Skeletal muscle satellite cell (primary cell): ENCODE measurements at regions not wholly inside any gene's neighbourhood (a gene's known extent, or its start where the extent isn't known, plus 50 kb on each side); places are given as distances from the start of the nearest gene placed in this dataset.

Source experiments
- H3K27me3 ChIP-seq: 2 replicates; pipeline ENCODE4 v1.7.0; 2013; ENCODE audit warnings: low read length; ENCODE audit not compliant: control insufficient read depth, insufficient read depth
- H3K36me3 ChIP-seq: 2 replicates; pipeline ENCODE4 v1.7.0; 2013; ENCODE audit warnings: mild to moderate bottlenecking, control low read depth, low read length; ENCODE audit not compliant: insufficient read depth
- H3K4me1 ChIP-seq: 2 replicates; pipeline ENCODE4 v1.7.0; 2013; ENCODE audit warnings: low read length; ENCODE audit not compliant: control insufficient read depth, insufficient read depth
- H3K4me2 ChIP-seq: 2 replicates; pipeline ENCODE4 v1.7.0; 2013; ENCODE audit warnings: mild to moderate bottlenecking, low read length
- H3K4me3 ChIP-seq: 2 replicates; pipeline ENCODE4 v1.7.0; 2013; ENCODE audit warnings: low read length
- H3K9ac ChIP-seq: 2 replicates; pipeline ENCODE4 v1.7.0; 2013; ENCODE audit warnings: mild to moderate bottlenecking, low read depth, low read length, moderate library complexity
- H3K9me3 ChIP-seq: replicated peaks from 2 replicates; pipeline ENCODE4 v1.7.0; 2013; ENCODE audit warnings: mild to moderate bottlenecking, control low read depth, low read length

- no peak overlapping the region for H3K4me2 ChIP-seq
Observed at GRCh38 chr7:46622251-46622650, 701.2 kb upstream of the IGFBP3 start.

GRCh38 chr7:46619723-46620310 is 698.7 kb upstream of the IGFBP3 start:
- no peak overlapping the region for H3K4me3 ChIP-seq
- no peaks in the 10 kb centered on the region for H3K9me3 ChIP-seq
- no peaks in the 10 kb centered on the region for H3K36me3 ChIP-seq
- no peaks in the 10 kb centered on the region for H3K27me3 ChIP-seq
- no peak overlapping the region for H3K9ac ChIP-seq
- no peaks in the 10 kb centered on the region for H3K4me1 ChIP-seq
- no peak overlapping the region for H3K4me2 ChIP-seq

More at GRCh38 chr7:46622251-46622650, 701.2 kb upstream of the IGFBP3 start:
- Histone ChIP-seq H3K36me3 (no peaks in the 10 kb centered on the region), H3K9me3 (no peaks in the 10 kb centered on the region), H3K4me1 (peaks cover 14% of the 10 kb centered on the region), H3K4me3 (no peak overlapping the region), H3K27me3 (no peaks in the 10 kb centered on the region), H3K9ac (no peak overlapping the region)

- Histone ChIP-seq H3K4me3 (no peak overlapping the region), H3K27me3 (no peaks in the 10 kb centered on the region), H3K9ac (no peak overlapping the region), H3K9me3 (no peaks in the 10 kb centered on the region), H3K36me3 (no peaks in the 10 kb centered on the region), H3K4me2 (no peak overlapping the region), H3K4me1 (no peaks in the 10 kb centered on the region)
Observed at GRCh38 chr7:46616636-46617035, 695.6 kb upstream of the IGFBP3 start.

GRCh38 chr7:46613551-46613950 is 692.5 kb upstream of the IGFBP3 start:
- no peaks in the 10 kb centered on the region for H3K27me3 ChIP-seq
- no peaks in the 10 kb centered on the region for H3K4me1 ChIP-seq
- H3K36me3 ChIP-seq: no peaks in the 10 kb centered on the region
- no peaks in the 10 kb centered on the region for H3K9me3 ChIP-seq
- no peak overlapping the region for H3K9ac ChIP-seq
- H3K4me2 ChIP-seq: no peak overlapping the region
- no peak overlapping the region for H3K4me3 ChIP-seq

GRCh38 chr7:46613116-46613515 is 692.0 kb upstream of the IGFBP3 start:
- no peak overlapping the region for H3K4me2 ChIP-seq
- no peaks in the 10 kb centered on the region for H3K27me3 ChIP-seq
- no peak overlapping the region for H3K9ac ChIP-seq
- no peaks in the 10 kb centered on the region for H3K4me1 ChIP-seq
- H3K4me3 ChIP-seq: no peak overlapping the region
- H3K36me3 ChIP-seq: no peaks in the 10 kb centered on the region
- no peaks in the 10 kb centered on the region for H3K9me3 ChIP-seq

- Histone ChIP-seq H3K9me3 (no peaks in the 10 kb centered on the region), H3K4me1 (no peaks in the 10 kb centered on the region), H3K27me3 (no peaks in the 10 kb centered on the region), H3K36me3 (no peaks in the 10 kb centered on the region), H3K4me2 (no peak overlapping the region), H3K4me3 (no peak overlapping the region), H3K9ac (no peak overlapping the region)
Observed at GRCh38 chr7:46611508-46611907, 690.4 kb upstream of the IGFBP3 start.

- no peaks in the 10 kb centered on the region for H3K36me3 ChIP-seq
- H3K27me3 ChIP-seq: no peaks in the 10 kb centered on the region
- H3K9me3 ChIP-seq: no peaks in the 10 kb centered on the region
- H3K9ac ChIP-seq: no peak overlapping the region
- H3K4me3 ChIP-seq: no peak overlapping the region
- no peak overlapping the region for H3K4me2 ChIP-seq
- no peaks in the 10 kb centered on the region for H3K4me1 ChIP-seq
Observed at GRCh38 chr7:46610746-46611145, 689.7 kb upstream of the IGFBP3 start.

GRCh38 chr7:46607176-46607575 is 686.1 kb upstream of the IGFBP3 start:
- Histone ChIP-seq H3K9ac (no peak overlapping the region), H3K27me3 (no peaks in the 10 kb centered on the region), H3K4me1 (peaks cover 20% of the 10 kb centered on the region), H3K4me3 (no peak overlapping the region), H3K4me2 (no peak overlapping the region), H3K9me3 (no peaks in the 10 kb centered on the region), H3K36me3 (no peaks in the 10 kb centered on the region)

- no peak overlapping the region for H3K4me3 ChIP-seq
- H3K9ac ChIP-seq: no peak overlapping the region
- H3K4me2 ChIP-seq: no peak overlapping the region
- no peaks in the 10 kb centered on the region for H3K9me3 ChIP-seq
- peaks cover 20% of the 10 kb centered on the region for H3K4me1 ChIP-seq
- no peaks in the 10 kb centered on the region for H3K36me3 ChIP-seq
- no peaks in the 10 kb centered on the region for H3K27me3 ChIP-seq
Observed at GRCh38 chr7:46606761-46607160, 685.7 kb upstream of the IGFBP3 start.

- Histone ChIP-seq H3K9ac (peak overlapping the region; percentile 4), H3K4me1 (peaks cover 20% of the 10 kb centered on the region), H3K4me2 (peak overlapping the region; percentile 27), H3K9me3 (no peaks in the 10 kb centered on the region), H3K27me3 (no peaks in the 10 kb centered on the region), H3K4me3 (no peak overlapping the region), H3K36me3 (no peaks in the 10 kb centered on the region)
Observed at GRCh38 chr7:46604241-46604661, 683.2 kb upstream of the IGFBP3 start.

- no peaks in the 10 kb centered on the region for H3K36me3 ChIP-seq
- no peak overlapping the region for H3K4me3 ChIP-seq
- H3K27me3 ChIP-seq: no peaks in the 10 kb centered on the region
- H3K9me3 ChIP-seq: no peaks in the 10 kb centered on the region
- H3K4me1 ChIP-seq: peaks cover 20% of the 10 kb centered on the region
- H3K9ac ChIP-seq: peak overlapping the region; percentile 16
- H3K4me2 ChIP-seq: peak overlapping the region; percentile 27
Observed at GRCh38 chr7:46603780-46604179, 682.7 kb upstream of the IGFBP3 start.

- Histone ChIP-seq H3K4me1 (peaks cover 20% of the 10 kb centered on the region), H3K9ac (peak overlapping the region; percentile 16), H3K36me3 (no peaks in the 10 kb centered on the region), H3K9me3 (no peaks in the 10 kb centered on the region), H3K27me3 (no peaks in the 10 kb centered on the region), H3K4me3 (no peak overlapping the region), H3K4me2 (peak overlapping the region; percentile 4)
Observed at GRCh38 chr7:46603296-46603752, 682.3 kb upstream of the IGFBP3 start.
